ENCODE measurements at regions not wholly inside any gene's neighbourhood (a gene's known extent, or its start where the extent isn't known, plus 50 kb on each side); places are given as distances from the start of the nearest gene placed in this dataset.

DNA sequence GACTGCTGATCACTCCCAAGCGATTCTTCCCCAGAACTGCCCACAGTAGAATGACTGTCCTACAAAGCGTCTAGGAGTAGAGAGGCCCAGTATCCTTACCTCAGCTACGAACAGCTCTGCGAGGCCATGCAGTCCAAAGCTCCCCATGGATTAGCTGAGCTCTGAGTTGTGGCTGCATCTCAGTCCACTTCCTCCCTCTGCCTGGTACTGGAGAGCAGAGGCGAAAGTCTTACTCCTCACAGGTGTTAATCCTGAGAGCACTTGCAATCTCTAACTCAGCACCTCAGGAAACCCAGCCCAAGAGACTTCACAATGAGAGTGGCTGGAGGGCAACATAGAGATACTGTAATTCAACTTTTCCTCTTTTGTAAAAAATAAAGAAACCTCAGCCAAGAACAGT, 493.1 kb downstream of the BCAT1 start:
- no peak overlapping the region for H4K91ac ChIP-seq (ENCODE audit: low read depth, low read length, poor library complexity)
- H3K79me1 ChIP-seq (ENCODE audit: low read depth, low read length), result no peaks in the 10 kb centered on the region
- H2BK15ac ChIP-seq (ENCODE audit: low read length), result no peak overlapping the region
- no peak overlapping the region for H2BK12ac ChIP-seq (ENCODE audit: low read length)
- H3K36me3 ChIP-seq (replicated peaks in 1 of 2; ENCODE audit: control insufficient read depth in 2 of 2, insufficient read depth in 2 of 2, low read length in 2 of 2), result peaks cover 0 to 29% of the 10 kb centered on the region in 2 donors
- no peak overlapping the region for H2BK120ac ChIP-seq (ENCODE audit: low read depth, low read length)
- H3K4me1 ChIP-seq (ENCODE audit: control insufficient read depth in 2 of 2, insufficient read depth in 1 of 2, low read depth in 1 of 2, low read length in 2 of 2), result peaks cover 4 to 12% of the 10 kb centered on the region in 2 donors
- no peak overlapping the region for H3K4ac ChIP-seq (ENCODE audit: low read length)
- no peak overlapping the region for H3K23ac ChIP-seq (ENCODE audit: low read depth, low read length, poor library complexity)
- no peak overlapping the region for H3K4me2 ChIP-seq (ENCODE audit: insufficient read depth, low read length, poor library complexity, severe bottlenecking)
- H3K14ac ChIP-seq (ENCODE audit: low read length), result no peak overlapping the region
- H3K9me3 ChIP-seq (replicated peaks in 1 of 2; ENCODE audit: control insufficient read depth in 2 of 2, insufficient read depth in 1 of 2, low read depth in 1 of 2, low read length in 2 of 2), result no peaks in the 10 kb centered on the region
- no peak overlapping the region for H3K4me3 ChIP-seq (ENCODE audit: low read length in 2 of 2)
- no peak overlapping the region for H3K27ac ChIP-seq (replicated peaks; ENCODE audit: low read length)
- WGBS, 2 donors (ENCODE audit: extremely low coverage in 2 of 2, insufficient read length in 2 of 2, insufficient replicate concordance in 1 of 2), result no CpG with 5 or more reads among the region's 5 CpGs
- no peak overlapping the region for H4K8ac ChIP-seq (ENCODE audit: low read depth, low read length)
- no peak overlapping the region for H2AK5ac ChIP-seq (ENCODE audit: low read depth, low read length)
- no peak overlapping the region for H2BK5ac ChIP-seq (ENCODE audit: low read length)
- DNase-seq (ENCODE audit: low spot score), result no peak
- no peak overlapping the region for H3K9ac ChIP-seq (ENCODE audit: low read depth, low read length, poor library complexity)
- H2AFZ ChIP-seq (ENCODE audit: low read length), result no peak overlapping the region
- no peaks in the 10 kb centered on the region for H3K27me3 ChIP-seq (ENCODE audit: control insufficient read depth in 3 of 3, insufficient read depth in 3 of 3, low read depth in 1 of 3, low read length in 3 of 3)
- no peak overlapping the region for H3K18ac ChIP-seq (ENCODE audit: low read length)

DNA sequence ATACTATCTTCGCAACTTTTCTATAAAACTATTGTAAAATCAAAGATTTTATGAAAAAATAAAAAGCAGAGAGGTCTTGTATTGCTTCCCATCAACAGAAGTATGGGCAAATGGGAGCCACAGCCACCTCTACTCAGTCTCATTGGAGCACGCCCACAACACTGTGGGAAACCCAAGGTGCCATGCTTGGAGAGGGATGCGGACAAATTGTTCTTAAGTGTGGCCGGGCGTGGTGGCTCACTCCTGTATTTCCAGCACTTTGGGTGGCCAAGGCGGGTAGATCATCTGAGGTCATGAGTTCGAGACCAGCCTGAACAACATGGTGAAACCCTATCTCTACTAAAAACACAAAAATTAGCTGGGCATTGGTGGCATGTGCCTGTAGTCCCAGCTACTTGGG, 498.2 kb upstream of the SOX5 start:
- H2BK5ac ChIP-seq (ENCODE audit: low read length), result no peak overlapping the region
- peaks cover 2 to 6% of the 10 kb centered on the region in 2 donors for H3K4me1 ChIP-seq (ENCODE audit: control insufficient read depth in 2 of 2, insufficient read depth in 1 of 2, low read depth in 1 of 2, low read length in 2 of 2)
- no peak overlapping the region for H3K4me3 ChIP-seq (ENCODE audit: low read length in 2 of 2)
- no peaks in the 10 kb centered on the region for H3K79me1 ChIP-seq (ENCODE audit: low read depth, low read length)
- H3K36me3 ChIP-seq (replicated peaks in 1 of 2; ENCODE audit: control insufficient read depth in 2 of 2, insufficient read depth in 2 of 2, low read length in 2 of 2), result peaks cover 0 to 18% of the 10 kb centered on the region in 2 donors
- H4K8ac ChIP-seq (ENCODE audit: low read depth, low read length), result no peak overlapping the region
- H2BK120ac ChIP-seq (ENCODE audit: low read depth, low read length), result no peak overlapping the region
- H3K9me3 ChIP-seq (replicated peaks in 1 of 2; ENCODE audit: control insufficient read depth in 2 of 2, insufficient read depth in 1 of 2, low read depth in 1 of 2, low read length in 2 of 2), result no peaks in the 10 kb centered on the region
- no peak overlapping the region for H2BK12ac ChIP-seq (ENCODE audit: low read length)
- H2AFZ ChIP-seq (ENCODE audit: low read length), result no peak overlapping the region
- H3K18ac ChIP-seq (ENCODE audit: low read length), result no peak overlapping the region
- H3K14ac ChIP-seq (ENCODE audit: low read length), result peak overlapping the region; percentile 61
- H3K27me3 ChIP-seq (ENCODE audit: control insufficient read depth in 3 of 3, insufficient read depth in 3 of 3, low read depth in 1 of 3, low read length in 3 of 3), result no peaks in the 10 kb centered on the region
- no peak overlapping the region for H3K27ac ChIP-seq (replicated peaks; ENCODE audit: low read length)
- no peak for DNase-seq (ENCODE audit: low spot score)
- no CpG with 5 or more reads among the region's 7 CpGs for WGBS, 2 donors (ENCODE audit: extremely low coverage in 2 of 2, insufficient read length in 2 of 2, insufficient replicate concordance in 1 of 2)
- H3K4ac ChIP-seq (ENCODE audit: low read length), result no peak overlapping the region
- peak overlapping the region; percentile 25 for H3K9ac ChIP-seq (ENCODE audit: low read depth, low read length, poor library complexity)
- no peak overlapping the region for H2AK5ac ChIP-seq (ENCODE audit: low read depth, low read length)
- no peak overlapping the region for H3K4me2 ChIP-seq (ENCODE audit: insufficient read depth, low read length, poor library complexity, severe bottlenecking)
- H3K23ac ChIP-seq (ENCODE audit: low read depth, low read length, poor library complexity), result no peak overlapping the region
- no peak overlapping the region for H2BK15ac ChIP-seq (ENCODE audit: low read length)
- no peak overlapping the region for H4K91ac ChIP-seq (ENCODE audit: low read depth, low read length, poor library complexity)

DNA sequence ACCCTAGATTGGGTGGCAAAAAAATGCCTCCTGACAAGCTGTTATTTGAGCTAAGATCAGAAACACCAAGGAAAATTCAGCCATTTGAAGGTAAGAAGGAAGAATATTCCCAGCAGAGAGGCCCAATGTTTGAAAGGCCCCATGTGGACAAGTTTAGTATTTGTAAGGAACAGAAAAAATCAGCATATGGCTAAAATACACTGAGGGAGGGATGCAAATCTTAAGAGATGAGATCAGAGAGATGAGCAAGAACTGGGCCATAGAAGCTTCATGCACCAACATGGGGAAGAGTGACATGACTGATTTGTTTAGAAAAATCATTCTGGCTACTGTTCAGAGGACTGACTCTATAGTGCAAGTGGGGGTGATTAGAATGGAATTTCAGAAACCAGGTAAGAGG, 496.8 kb upstream of the SOX5 start:
- Histone ChIP-seq H2BK120ac (ENCODE audit: low read depth, low read length) (no peak overlapping the region), H2AFZ (ENCODE audit: low read length) (no peak overlapping the region), H3K27me3 (ENCODE audit: control insufficient read depth in 3 of 3, insufficient read depth in 3 of 3, low read depth in 1 of 3, low read length in 3 of 3) (no peaks in the 10 kb centered on the region), H3K9me3 (replicated peaks in 1 of 2; ENCODE audit: control insufficient read depth in 2 of 2, insufficient read depth in 1 of 2, low read depth in 1 of 2, low read length in 2 of 2) (no peaks in the 10 kb centered on the region), H3K27ac (replicated peaks; ENCODE audit: low read length) (no peak overlapping the region), H3K36me3 (replicated peaks in 1 of 2; ENCODE audit: control insufficient read depth in 2 of 2, insufficient read depth in 2 of 2, low read length in 2 of 2) (peaks cover 0 to 5% of the 10 kb centered on the region in 2 donors), H4K91ac (ENCODE audit: low read depth, low read length, poor library complexity) (no peak overlapping the region), H3K9ac (ENCODE audit: low read depth, low read length, poor library complexity) (no peak overlapping the region), H3K18ac (ENCODE audit: low read length) (no peak overlapping the region), H3K14ac (ENCODE audit: low read length) (no peak overlapping the region), H2BK5ac (ENCODE audit: low read length) (no peak overlapping the region), H2BK15ac (ENCODE audit: low read length) (no peak overlapping the region), H2AK5ac (ENCODE audit: low read depth, low read length) (no peak overlapping the region), H3K4me3 (ENCODE audit: low read length in 2 of 2) (no peak overlapping the region), H3K79me1 (ENCODE audit: low read depth, low read length) (no peaks in the 10 kb centered on the region), H4K8ac (ENCODE audit: low read depth, low read length) (no peak overlapping the region), H3K4ac (ENCODE audit: low read length) (no peak overlapping the region), H2BK12ac (ENCODE audit: low read length) (no peak overlapping the region), H3K4me2 (ENCODE audit: insufficient read depth, low read length, poor library complexity, severe bottlenecking) (no peak overlapping the region), H3K23ac (ENCODE audit: low read depth, low read length, poor library complexity) (no peak overlapping the region), H3K4me1 (ENCODE audit: control insufficient read depth in 2 of 2, insufficient read depth in 1 of 2, low read depth in 1 of 2, low read length in 2 of 2) (peaks cover 2 to 6% of the 10 kb centered on the region in 2 donors)
- DNase-seq (ENCODE audit: low spot score), result no peak

DNA sequence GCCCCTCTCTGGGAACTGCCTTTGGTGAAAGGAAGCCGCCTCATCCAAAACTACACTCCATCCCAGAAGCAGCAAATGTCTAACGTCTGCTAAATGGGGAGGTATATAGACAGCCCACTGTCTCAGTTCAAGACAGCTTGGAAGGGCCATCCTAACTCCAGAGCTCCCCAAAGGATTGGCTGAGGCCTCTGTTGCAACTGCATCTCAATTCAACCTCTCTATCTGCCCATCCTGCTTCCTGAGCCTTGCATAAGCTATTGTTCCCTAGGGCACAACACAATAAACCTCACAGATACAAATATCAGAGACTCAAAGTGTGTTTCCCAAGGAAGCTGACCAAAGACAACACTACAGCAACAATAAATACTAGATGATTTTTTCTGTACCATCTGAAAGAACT, 495.2 kb upstream of the SOX5 start:
- Histone ChIP-seq H3K9me3 (replicated peaks in 1 of 2; ENCODE audit: control insufficient read depth in 2 of 2, insufficient read depth in 1 of 2, low read depth in 1 of 2, low read length in 2 of 2) (peaks cover 0 to 2% of the 10 kb centered on the region in 2 donors), H4K91ac (ENCODE audit: low read depth, low read length, poor library complexity) (no peak overlapping the region), H2BK12ac (ENCODE audit: low read length) (no peak overlapping the region), H3K18ac (ENCODE audit: low read length) (no peak overlapping the region), H3K9ac (ENCODE audit: low read depth, low read length, poor library complexity) (no peak overlapping the region), H3K27me3 (ENCODE audit: control insufficient read depth in 3 of 3, insufficient read depth in 3 of 3, low read depth in 1 of 3, low read length in 3 of 3) (no peaks in the 10 kb centered on the region), H2AK5ac (ENCODE audit: low read depth, low read length) (no peak overlapping the region), H3K4me1 (ENCODE audit: control insufficient read depth in 2 of 2, insufficient read depth in 1 of 2, low read depth in 1 of 2, low read length in 2 of 2) (peaks cover 2 to 6% of the 10 kb centered on the region in 2 donors), H3K36me3 (replicated peaks in 1 of 2; ENCODE audit: control insufficient read depth in 2 of 2, insufficient read depth in 2 of 2, low read length in 2 of 2) (no peaks in the 10 kb centered on the region), H3K4ac (ENCODE audit: low read length) (no peak overlapping the region), H3K23ac (ENCODE audit: low read depth, low read length, poor library complexity) (no peak overlapping the region), H2BK5ac (ENCODE audit: low read length) (no peak overlapping the region), H3K27ac (replicated peaks; ENCODE audit: low read length) (no peak overlapping the region), H2BK120ac (ENCODE audit: low read depth, low read length) (no peak overlapping the region), H3K4me3 (ENCODE audit: low read length in 2 of 2) (no peak overlapping the region), H2AFZ (ENCODE audit: low read length) (no peak overlapping the region), H3K4me2 (ENCODE audit: insufficient read depth, low read length, poor library complexity, severe bottlenecking) (no peak overlapping the region), H4K8ac (ENCODE audit: low read depth, low read length) (no peak overlapping the region), H3K14ac (ENCODE audit: low read length) (no peak overlapping the region), H3K79me1 (ENCODE audit: low read depth, low read length) (no peaks in the 10 kb centered on the region), H2BK15ac (ENCODE audit: low read length) (no peak overlapping the region)
- no CpG with 5 or more reads among the region's 2 CpGs for WGBS, 2 donors (ENCODE audit: extremely low coverage in 2 of 2, insufficient read length in 2 of 2, insufficient replicate concordance in 1 of 2)
- no peak for DNase-seq (ENCODE audit: low spot score)
